Astrocyte (in vitro differentiated cells and primary cell): ENCODE measurements at regions not wholly inside any gene's neighbourhood (a gene's known extent, or its start where the extent isn't known, plus 50 kb on each side); places are given as distances from the start of the nearest gene placed in this dataset.

ENCODE experiments used
- DNase-seq: peaks from one replicate; pipeline ENCODE4 v3.0.0-alpha.2; 2010; ENCODE audit warnings: low read depth
- FAIRE-seq: peaks from 2 replicates; lab custom pipeline; 2011; peaks lifted over from hg19 to GRCh38; lab: Jason Lieb, UNC
- H2AFZ ChIP-seq: 2 replicates; pipeline ENCODE4 v1.6.0; 2012; ENCODE audit warnings: low read depth, low read length, inconsistent platforms
- H3K27ac ChIP-seq: 2 replicates; pipeline ENCODE4 v1.5.1; 2011; ENCODE audit warnings: low read depth, low read length, inconsistent platforms
- H3K27me3 ChIP-seq: 2 replicates; pipeline ENCODE4 v1.6.0; 2011; ENCODE audit warnings: low read length, inconsistent platforms; ENCODE audit not compliant: insufficient read depth
- H3K36me3 ChIP-seq: 2 replicates; pipeline ENCODE4 v1.5.1; 2011; ENCODE audit warnings: low read length, inconsistent platforms; ENCODE audit not compliant: insufficient read depth
- H3K4me1 ChIP-seq: 2 replicates; pipeline ENCODE4 v1.5.1; 2011; ENCODE audit warnings: low read length, inconsistent platforms; ENCODE audit not compliant: insufficient read depth
- H3K4me2 ChIP-seq: 2 replicates; pipeline ENCODE4 v1.6.0; 2012; ENCODE audit warnings: low read length, inconsistent platforms
- H3K4me3 ChIP-seq: 2 replicates; pipeline ENCODE4 v1.5.1; 2011; ENCODE audit warnings: low read depth, mild to moderate bottlenecking, low read length, inconsistent platforms; ENCODE audit not compliant: insufficient read depth
- H3K79me2 ChIP-seq: 2 replicates; pipeline ENCODE4 v1.6.0; 2012; ENCODE audit warnings: mild to moderate bottlenecking, low read length, inconsistent platforms; ENCODE audit not compliant: insufficient read depth
- H3K9ac ChIP-seq: 2 replicates; pipeline ENCODE4 v1.6.0; 2012; ENCODE audit warnings: mild to moderate bottlenecking, low read length, inconsistent platforms
- H3K9me3 ChIP-seq: 2 replicates; pipeline ENCODE4 v1.5.1; 2012; ENCODE audit warnings: low read depth, mild to moderate bottlenecking, low read length, inconsistent platforms; ENCODE audit not compliant: insufficient read depth
- H4K20me1 ChIP-seq: 2 replicates; pipeline ENCODE4 v1.6.0; 2012; ENCODE audit warnings: low read length, inconsistent platforms; ENCODE audit not compliant: insufficient read depth
- H3K27ac Mint-ChIP-seq: one replicate; pipeline ENCODE4 v1.8.0; 2021; ENCODE audit warnings: mild to moderate bottlenecking, mixed read lengths; ENCODE audit not compliant: unreplicated experiment
- H3K27me3 Mint-ChIP-seq: one replicate; pipeline ENCODE4 v1.8.0; 2021; ENCODE audit warnings: low read depth, mixed read lengths; ENCODE audit not compliant: unreplicated experiment
- H3K36me3 Mint-ChIP-seq: one replicate; pipeline ENCODE4 v1.8.0; 2021; ENCODE audit warnings: low read depth, mixed read lengths; ENCODE audit not compliant: unreplicated experiment
- H3K4me1 Mint-ChIP-seq: one replicate; pipeline ENCODE4 v1.8.0; 2021; ENCODE audit warnings: low read depth, mixed read lengths; ENCODE audit not compliant: unreplicated experiment
- H3K4me3 Mint-ChIP-seq: one replicate; pipeline ENCODE4 v1.8.0; 2021; ENCODE audit warnings: mild to moderate bottlenecking, moderate library complexity, mixed read lengths; ENCODE audit not compliant: unreplicated experiment
- H3K9me3 Mint-ChIP-seq: one replicate; pipeline ENCODE4 v1.8.0; 2021; ENCODE audit warnings: mild to moderate bottlenecking, mixed read lengths; ENCODE audit not compliant: unreplicated experiment
- EZH2 ChIP-seq: IDR thresholded peaks from 2 replicates; pipeline ENCODE4 v1.6.1; 2012; ENCODE audit warnings: mild to moderate bottlenecking, low read length, inconsistent platforms; ENCODE audit not compliant: insufficient read depth
- TF ChIP-seq, protein P1 (sequence below): IDR thresholded peaks from 2 replicates; pipeline ENCODE4 v1.5.1; 2011; ENCODE audit warnings: low read depth, mild to moderate bottlenecking, inconsistent platforms, low read length, moderate library complexity; ENCODE audit not compliant: insufficient read depth

DNA sequence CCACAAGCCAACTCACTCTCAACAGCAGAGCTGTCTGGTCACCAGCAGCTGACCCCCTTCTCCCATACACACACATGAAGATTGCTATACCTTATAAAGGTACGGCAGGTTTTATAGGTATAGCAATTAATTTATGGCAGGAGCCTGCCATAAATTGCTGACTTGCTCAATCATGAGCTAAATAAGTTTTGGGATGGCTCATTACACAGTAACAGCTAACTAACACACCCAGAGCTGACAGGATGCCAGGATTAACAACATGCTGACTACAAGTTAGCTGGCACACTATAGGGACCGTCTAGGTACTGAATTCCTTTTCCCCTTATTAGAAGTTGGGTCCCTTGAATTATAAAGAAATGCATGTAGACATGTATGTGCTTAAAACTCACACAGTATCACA, 150.3 kb upstream of the KCNJ18 start:
- peaks cover 63% of the 10 kb centered on the region for H4K20me1 ChIP-seq
- H3K4me3 ChIP-seq, result no peak overlapping the region
- Mint-ChIP-seq H3K9me3 (peaks cover 6% of the 10 kb centered on the region), H3K4me1 (no peaks in the 10 kb centered on the region), H3K4me3 (no peak overlapping the region), H3K27me3 (no peaks in the 10 kb centered on the region), H3K27ac (no peak overlapping the region), H3K36me3 (peaks cover 21% of the 10 kb centered on the region)
- TF ChIP-seq, protein P1, sequence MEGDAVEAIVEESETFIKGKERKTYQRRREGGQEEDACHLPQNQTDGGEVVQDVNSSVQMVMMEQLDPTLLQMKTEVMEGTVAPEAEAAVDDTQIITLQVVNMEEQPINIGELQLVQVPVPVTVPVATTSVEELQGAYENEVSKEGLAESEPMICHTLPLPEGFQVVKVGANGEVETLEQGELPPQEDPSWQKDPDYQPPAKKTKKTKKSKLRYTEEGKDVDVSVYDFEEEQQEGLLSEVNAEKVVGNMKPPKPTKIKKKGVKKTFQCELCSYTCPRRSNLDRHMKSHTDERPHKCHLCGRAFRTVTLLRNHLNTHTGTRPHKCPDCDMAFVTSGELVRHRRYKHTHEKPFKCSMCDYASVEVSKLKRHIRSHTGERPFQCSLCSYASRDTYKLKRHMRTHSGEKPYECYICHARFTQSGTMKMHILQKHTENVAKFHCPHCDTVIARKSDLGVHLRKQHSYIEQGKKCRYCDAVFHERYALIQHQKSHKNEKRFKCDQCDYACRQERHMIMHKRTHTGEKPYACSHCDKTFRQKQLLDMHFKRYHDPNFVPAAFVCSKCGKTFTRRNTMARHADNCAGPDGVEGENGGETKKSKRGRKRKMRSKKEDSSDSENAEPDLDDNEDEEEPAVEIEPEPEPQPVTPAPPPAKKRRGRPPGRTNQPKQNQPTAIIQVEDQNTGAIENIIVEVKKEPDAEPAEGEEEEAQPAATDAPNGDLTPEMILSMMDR, result no peak
- TF ChIP-seq EZH2, result no peak
- H3K9me3 ChIP-seq, result no peaks in the 10 kb centered on the region
- peaks cover 5% of the 10 kb centered on the region for H3K36me3 ChIP-seq
- H3K79me2 ChIP-seq, result peaks cover 47% of the 10 kb centered on the region
- DNase-seq (no peak), FAIRE-seq (no peak)
- no peaks in the 10 kb centered on the region for H3K27me3 ChIP-seq
- no peak overlapping the region for H3K27ac ChIP-seq
- no peak overlapping the region for H2AFZ ChIP-seq
- H3K4me1 ChIP-seq, result no peaks in the 10 kb centered on the region
- H3K4me2 ChIP-seq, result no peak overlapping the region
- H3K9ac ChIP-seq, result no peak overlapping the region

DNA sequence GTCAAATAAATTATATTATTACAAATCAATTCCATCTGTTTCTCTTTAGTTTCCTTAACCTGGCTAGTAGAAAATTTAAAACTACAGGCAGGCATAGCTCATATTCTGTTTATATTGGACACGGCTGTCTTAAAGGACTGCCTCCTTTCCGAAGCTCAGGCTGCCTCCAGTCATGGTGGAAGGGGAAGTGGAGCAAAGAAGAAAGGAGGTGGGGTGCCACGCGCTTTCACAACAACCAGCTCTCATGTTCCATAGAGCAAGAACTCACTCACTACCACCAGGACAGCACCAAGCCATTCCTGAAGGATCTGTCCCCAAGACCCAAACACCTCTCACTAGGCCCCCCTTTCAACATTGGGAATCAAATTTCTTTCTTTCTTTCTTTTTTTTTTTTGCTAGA, 149.3 kb upstream of the KCNJ18 start:
- H3K9ac ChIP-seq, result no peak overlapping the region
- H3K4me2 ChIP-seq, result no peak overlapping the region
- FAIRE-seq (no peak), DNase-seq (no peak)
- no peak overlapping the region for H3K4me3 ChIP-seq
- peaks cover under 1% of the 10 kb centered on the region for H3K4me1 ChIP-seq
- no peak overlapping the region for H2AFZ ChIP-seq
- no peak overlapping the region for H3K27ac ChIP-seq
- TF ChIP-seq EZH2, result no peak
- TF ChIP-seq, protein P1, result no peak
- Mint-ChIP-seq H3K4me3 (no peak overlapping the region), H3K9me3 (no peaks in the 10 kb centered on the region), H3K4me1 (no peaks in the 10 kb centered on the region), H3K36me3 (peaks cover 22% of the 10 kb centered on the region), H3K27me3 (no peaks in the 10 kb centered on the region), H3K27ac (no peak overlapping the region)
- no peaks in the 10 kb centered on the region for H3K9me3 ChIP-seq
- H3K79me2 ChIP-seq, result peaks cover 45% of the 10 kb centered on the region
- peaks cover 62% of the 10 kb centered on the region for H4K20me1 ChIP-seq
- H3K27me3 ChIP-seq, result no peaks in the 10 kb centered on the region
- peaks cover 5% of the 10 kb centered on the region for H3K36me3 ChIP-seq

DNA sequence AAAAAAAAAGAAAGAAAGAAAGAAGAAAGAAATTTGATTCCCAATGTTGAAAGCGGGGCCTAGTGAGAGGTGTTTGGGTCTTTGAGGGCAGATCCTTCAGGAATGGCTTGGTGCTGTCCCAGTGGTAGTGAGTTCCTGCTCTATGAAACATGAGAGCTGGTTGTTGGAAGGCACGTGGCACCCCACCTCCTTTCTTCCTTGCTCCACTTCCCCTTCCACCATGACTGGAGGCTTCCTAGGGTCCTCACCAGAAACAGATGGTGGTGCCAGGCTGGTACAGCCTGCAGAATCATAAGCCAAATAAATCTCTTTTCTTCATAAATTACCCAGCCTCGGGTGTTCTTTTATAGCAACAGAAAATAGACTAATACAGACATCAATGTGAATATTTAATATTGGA, 147.3 kb upstream of the KCNJ18 start:
- H3K27me3 Mint-ChIP-seq, result no peaks in the 10 kb centered on the region
- Histone ChIP-seq H3K4me1 (peaks cover 10% of the 10 kb centered on the region), H3K79me2 (peaks cover 51% of the 10 kb centered on the region), H3K4me2 (no peak overlapping the region), H3K4me3 (no peak overlapping the region), H2AFZ (no peak overlapping the region), H3K27ac (no peak overlapping the region), H3K27me3 (no peaks in the 10 kb centered on the region), H3K36me3 (peaks cover 5% of the 10 kb centered on the region), H3K9me3 (no peaks in the 10 kb centered on the region), H4K20me1 (peaks cover 70% of the 10 kb centered on the region), H3K9ac (no peak overlapping the region)
- peaks cover 15% of the 10 kb centered on the region for H3K36me3 Mint-ChIP-seq
- no peak overlapping the region for H3K4me3 Mint-ChIP-seq
- TF ChIP-seq, protein P1, result no peak
- no peaks in the 10 kb centered on the region for H3K9me3 Mint-ChIP-seq
- no peak for FAIRE-seq
- no peak for DNase-seq
- peaks cover 8% of the 10 kb centered on the region for H3K4me1 Mint-ChIP-seq
- no peak overlapping the region for H3K27ac Mint-ChIP-seq
